ENCODE measurements at regions not wholly inside any gene's neighbourhood (a gene's known extent, or its start where the extent isn't known, plus 50 kb on each side); places are given as distances from the start of the nearest gene placed in this dataset.

GRCh38 chrX:65034292-65034667 lies 58.0 kb upstream of the ZC4H2 start:
- DNase-seq (ENCODE audit: low read depth in 2 of 2) = no peak
